ENCODE measurements at regions not wholly inside any gene's neighbourhood (a gene's known extent, or its start where the extent isn't known, plus 50 kb on each side); places are given as distances from the start of the nearest gene placed in this dataset.

- TF ChIP-seq POLR2AphosphoS5 (IDR thresholded peaks at IDR 0.05; ENCODE audit: low read depth) = no peak
- no peak for TF ChIP-seq REST (IDR thresholded peaks at IDR 0.05; ENCODE audit: insufficient replicate concordance, low read depth)
- TF ChIP-seq CTCF (IDR thresholded peaks at IDR 0.05; ENCODE audit: insufficient read depth, low read length) = no peak
These were observed 78.4 kb upstream of the DISP3 start for GRCh38 chr1:11400567-11400966.

Measured in HL-60 (cell line).